ENCODE measurements at regions not wholly inside any gene's neighbourhood (a gene's known extent, or its start where the extent isn't known, plus 50 kb on each side); places are given as distances from the start of the nearest gene placed in this dataset.

DNA sequence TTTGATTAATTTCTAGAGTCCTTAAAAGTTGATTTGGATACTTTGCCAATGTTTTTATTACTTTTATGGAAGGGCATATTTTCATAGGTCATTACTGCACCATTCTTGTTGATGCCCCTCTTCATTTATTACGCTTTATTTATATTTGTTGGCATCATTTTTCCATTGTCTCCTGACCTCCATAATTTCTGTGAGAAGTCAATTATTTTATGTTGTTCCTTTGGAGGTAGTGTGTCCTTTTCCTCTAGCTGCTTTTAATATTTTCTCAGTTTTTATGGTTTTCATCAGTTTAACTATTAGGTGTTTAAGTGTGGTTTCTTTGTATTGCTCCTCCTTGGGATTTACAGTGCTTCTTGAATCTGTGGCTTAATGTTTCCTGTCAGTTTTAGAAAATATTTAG is 134.9 kb downstream of the SAMD9 start:
- H3K4me1 ChIP-seq, result no peaks in the 10 kb centered on the region
- no peak overlapping the region for H3K4me3 ChIP-seq
- no peaks in the 10 kb centered on the region for H3K36me3 ChIP-seq
- DNase-seq, result no peak
- H3K9me3 ChIP-seq, result peaks cover 0 to 6% (median under 1%) of the 10 kb centered on the region in 3 donors
- no peak for TF ChIP-seq POLR2A (IDR thresholded peaks at IDR 0.05)
- no peak for TF ChIP-seq CTCF (IDR thresholded peaks at IDR 0.05)
- no peaks in the 10 kb centered on the region for H3K27me3 ChIP-seq
- WGBS, 2 donors, result 93 to 95% methylated on average over 1 of the region's 1 CpG
- intact Hi-C loops (cut with DNase I), result no loop called here
- H3K27ac ChIP-seq, result no peak overlapping the region

- Histone ChIP-seq H3K27ac (no peak overlapping the region), H3K4me1 (no peaks in the 10 kb centered on the region), H3K4me3 (no peak overlapping the region), H3K27me3 (no peaks in the 10 kb centered on the region), H3K36me3 (no peaks in the 10 kb centered on the region), H3K9me3 (peaks cover 0 to 25% (median 11%) of the 10 kb centered on the region in 3 donors)
- 74 to 89% methylated on average over 1 of the region's 1 CpG for WGBS, 2 donors
- TF ChIP-seq CTCF (IDR thresholded peaks at IDR 0.05) (no peak), POLR2A (IDR thresholded peaks at IDR 0.05) (no peak)
- intact Hi-C loops (cut with DNase I), result no loop called here
- no peak for DNase-seq
Observed at GRCh38 chr7:92976931-92977330, 140.6 kb upstream of the CDK6 start.

GRCh38 chr7:92973974-92974373 is 137.6 kb upstream of the CDK6 start:
- H3K27ac ChIP-seq, result no peak overlapping the region
- no peak overlapping the region for H3K4me3 ChIP-seq
- no peak for TF ChIP-seq POLR2A (IDR thresholded peaks at IDR 0.05)
- TF ChIP-seq CTCF (IDR thresholded peaks at IDR 0.05), result no peak
- no peaks in the 10 kb centered on the region for H3K27me3 ChIP-seq
- DNase-seq, result no peak
- no peaks in the 10 kb centered on the region for H3K4me1 ChIP-seq
- 22 to 30% methylated on average over 2 of the region's 2 CpGs for WGBS, 2 donors
- intact Hi-C loops (cut with DNase I), result no loop called here
- no peaks in the 10 kb centered on the region for H3K36me3 ChIP-seq
- peaks cover 0 to 21% (median 11%) of the 10 kb centered on the region in 3 donors for H3K9me3 ChIP-seq

- TF ChIP-seq CTCF (IDR thresholded peaks at IDR 0.05) (no peak), POLR2A (IDR thresholded peaks at IDR 0.05) (no peak)
- Histone ChIP-seq H3K4me1 (no peaks in the 10 kb centered on the region), H3K9me3 (peaks cover 0 to 21% (median 11%) of the 10 kb centered on the region in 3 donors), H3K27ac (no peak overlapping the region), H3K36me3 (no peaks in the 10 kb centered on the region), H3K4me3 (no peak overlapping the region), H3K27me3 (no peaks in the 10 kb centered on the region)
- intact Hi-C loops (cut with DNase I), result no loop called here
- DNase-seq, result no peak
Observed at GRCh38 chr7:92973293-92973731, 136.9 kb upstream of the CDK6 start.

GRCh38 chr7:92972441-92972840 is 136.1 kb upstream of the CDK6 start:
- no peak for DNase-seq
- intact Hi-C loops (cut with DNase I), result no loop called here
- Histone ChIP-seq H3K4me1 (no peaks in the 10 kb centered on the region), H3K27me3 (no peaks in the 10 kb centered on the region), H3K4me3 (no peak overlapping the region), H3K36me3 (no peaks in the 10 kb centered on the region), H3K9me3 (peaks cover 0 to 14% (median 6%) of the 10 kb centered on the region in 3 donors), H3K27ac (no peak overlapping the region)
- TF ChIP-seq CTCF (IDR thresholded peaks at IDR 0.05) (no peak), POLR2A (IDR thresholded peaks at IDR 0.05) (no peak)
- WGBS, 2 donors, result 79 to 90% methylated on average over 3 of the region's 3 CpGs
